GM19438 (cell line): ENCODE measurements at regions not wholly inside any gene's neighbourhood (a gene's known extent, or its start where the extent isn't known, plus 50 kb on each side); places are given as distances from the start of the nearest gene placed in this dataset.

Source experiments
- ATAC-seq: cut with Tn5 transposase; IDR thresholded peaks from one replicate; pipeline ENCODE4 v1.9.1; 2021; ENCODE audit warnings: low read depth; ENCODE audit not compliant: unreplicated experiment

DNA sequence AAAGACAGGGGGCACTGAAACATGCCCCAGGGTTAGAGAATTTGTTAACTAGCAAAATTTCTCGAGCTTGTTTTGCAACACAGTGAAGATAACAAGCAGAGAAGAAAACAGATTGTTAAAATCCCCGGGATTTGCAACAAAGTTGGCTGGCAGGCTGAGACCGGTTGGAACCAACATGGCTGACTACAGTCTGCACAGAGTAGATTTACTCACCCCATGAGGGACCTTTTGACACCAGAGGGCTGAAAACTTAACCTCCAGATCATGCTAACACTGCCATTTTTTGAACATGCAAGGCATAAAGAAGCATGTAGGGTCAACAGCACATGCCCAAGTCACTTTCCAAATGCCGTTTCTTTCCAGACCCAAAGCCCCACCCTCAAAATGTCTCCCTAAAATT is 95.2 kb upstream of the TMEM26 start:
- no peak for ATAC-seq

DNA sequence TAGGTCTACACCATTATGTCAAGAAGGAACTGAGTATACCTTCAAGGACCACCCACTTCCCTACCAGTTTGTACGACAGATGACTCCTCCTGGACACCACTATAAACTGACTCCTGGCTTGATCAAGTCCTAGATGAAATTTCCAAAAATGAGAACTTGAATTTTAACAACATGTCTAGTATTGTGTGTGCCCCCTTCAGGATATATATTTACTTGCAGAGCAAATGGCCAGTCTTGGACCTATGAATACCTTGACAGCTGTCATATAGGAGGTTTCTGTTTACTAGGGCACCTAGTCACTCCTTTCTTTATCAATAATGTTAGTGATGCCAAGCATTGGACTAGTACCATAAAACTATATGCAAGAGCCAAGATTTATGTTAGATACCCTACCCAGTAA is 94.1 kb upstream of the TMEM26 start:
- no peak for ATAC-seq

DNA sequence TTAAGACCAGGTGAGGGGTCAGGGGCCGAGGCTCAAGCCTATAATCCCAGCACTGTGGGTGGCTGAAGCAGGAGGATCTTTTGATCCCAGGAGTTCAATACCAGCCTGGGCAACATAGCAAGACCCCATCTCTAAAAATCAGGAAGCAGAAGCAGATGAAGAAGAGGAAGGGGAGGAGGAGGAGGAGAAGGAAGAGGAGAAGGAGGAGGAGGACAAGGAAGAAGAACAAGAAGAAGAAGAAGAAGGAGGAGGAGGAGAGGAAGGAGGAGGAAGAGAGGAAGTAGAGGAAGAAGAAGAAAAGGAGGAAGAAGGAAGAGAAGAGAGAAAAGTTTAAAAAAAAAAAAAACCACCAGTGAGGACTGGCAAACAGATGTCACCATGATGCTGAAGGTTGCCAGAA is 92.0 kb upstream of the TMEM26 start:
- no peak for ATAC-seq

DNA sequence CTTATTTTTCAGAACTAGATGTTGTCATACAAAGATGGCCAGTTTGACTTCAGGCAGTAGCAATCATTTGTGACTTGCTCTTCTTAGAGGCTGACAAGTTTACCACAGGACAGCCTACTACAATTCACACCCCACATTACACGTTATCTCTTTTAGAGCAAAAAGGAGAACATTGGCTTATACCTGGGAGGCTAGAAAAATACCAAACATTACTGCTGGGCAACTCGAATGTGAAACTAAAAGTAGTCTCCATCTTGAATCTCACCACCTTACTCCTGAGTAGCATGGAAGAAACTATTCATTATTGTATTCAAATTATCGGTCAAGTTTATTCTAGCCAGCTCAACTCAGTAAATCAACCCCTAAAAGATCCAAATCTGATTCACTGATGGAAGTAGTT is 90.7 kb upstream of the TMEM26 start:
- ATAC-seq, result no peak

DNA sequence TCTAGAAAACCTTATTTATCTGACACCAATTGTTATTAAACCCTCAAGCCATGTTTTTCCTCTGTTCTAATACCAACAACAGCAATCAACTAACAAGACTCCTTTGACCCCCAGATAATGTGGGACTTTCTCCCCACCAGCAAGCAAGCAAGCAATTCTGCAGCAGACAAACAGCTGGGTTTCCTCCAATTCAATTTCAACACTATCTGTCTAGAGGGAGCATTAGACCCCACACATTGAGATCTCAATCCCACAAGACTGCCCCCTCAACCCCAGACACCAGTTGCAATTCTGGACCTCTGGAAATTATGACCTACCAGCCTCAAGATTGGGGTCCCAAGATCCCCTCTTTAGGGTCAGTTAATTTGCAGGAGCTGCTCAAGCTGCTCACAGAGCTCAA is 89.4 kb upstream of the TMEM26 start:
- no peak for ATAC-seq

DNA sequence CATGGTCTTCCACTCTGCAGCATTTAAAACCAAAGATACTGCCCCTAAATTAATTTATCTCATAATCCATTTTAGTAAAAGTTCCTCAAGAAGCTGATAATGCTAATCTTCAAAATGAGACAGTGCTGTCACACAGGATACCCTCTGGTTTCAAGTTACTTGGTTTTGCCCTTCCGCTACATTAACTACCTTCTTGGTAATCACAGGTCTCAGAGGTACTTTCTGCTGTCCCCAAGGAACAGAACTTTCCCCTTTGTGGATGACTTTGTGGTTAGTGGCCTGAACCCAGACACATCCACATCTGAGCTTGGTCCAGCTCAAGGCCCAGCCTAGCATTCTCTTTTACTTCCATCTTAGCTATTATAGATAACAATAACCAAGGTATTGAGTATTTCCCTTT is 88.8 kb upstream of the TMEM26 start:
- ATAC-seq, result peak; percentile 76

DNA sequence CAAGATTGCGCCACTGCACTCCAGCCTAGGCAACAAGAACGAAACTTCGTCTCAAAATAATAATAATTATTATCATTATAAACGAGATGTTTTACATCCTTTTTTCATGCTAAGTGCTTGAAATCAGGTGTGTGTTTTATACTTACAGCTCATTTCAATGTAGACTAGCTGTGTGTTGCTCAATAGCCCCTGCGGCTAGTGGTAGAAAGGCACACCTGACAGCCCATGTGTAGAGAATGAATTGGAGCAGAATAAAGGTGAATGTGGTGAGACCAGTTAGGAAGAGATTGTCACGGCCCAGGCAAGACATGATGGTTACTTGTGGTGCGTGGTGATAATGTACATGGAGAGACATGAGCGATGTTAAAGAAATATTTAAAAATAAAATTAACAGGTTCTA is 86.7 kb upstream of the TMEM26 start:
- no peak for ATAC-seq

DNA sequence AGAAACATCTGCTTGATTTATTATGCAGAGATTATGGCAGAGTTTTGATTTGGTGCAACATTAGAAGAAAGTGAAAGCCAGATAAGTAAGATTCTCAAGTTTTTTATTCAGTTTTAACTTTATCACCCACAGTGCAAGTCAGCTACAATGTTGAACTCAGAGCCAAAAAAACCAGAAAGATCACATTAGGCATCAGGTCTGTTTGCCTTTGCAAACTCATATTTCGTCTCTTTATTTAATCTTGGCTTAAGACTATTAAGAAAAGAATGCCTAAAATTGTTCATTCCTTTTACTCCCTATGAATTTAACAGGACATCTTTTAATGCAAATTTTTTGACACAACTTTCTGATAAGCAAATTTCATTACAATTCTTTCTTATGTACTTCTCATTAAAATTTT is 76.0 kb upstream of the TMEM26 start:
- ATAC-seq, result no peak

DNA sequence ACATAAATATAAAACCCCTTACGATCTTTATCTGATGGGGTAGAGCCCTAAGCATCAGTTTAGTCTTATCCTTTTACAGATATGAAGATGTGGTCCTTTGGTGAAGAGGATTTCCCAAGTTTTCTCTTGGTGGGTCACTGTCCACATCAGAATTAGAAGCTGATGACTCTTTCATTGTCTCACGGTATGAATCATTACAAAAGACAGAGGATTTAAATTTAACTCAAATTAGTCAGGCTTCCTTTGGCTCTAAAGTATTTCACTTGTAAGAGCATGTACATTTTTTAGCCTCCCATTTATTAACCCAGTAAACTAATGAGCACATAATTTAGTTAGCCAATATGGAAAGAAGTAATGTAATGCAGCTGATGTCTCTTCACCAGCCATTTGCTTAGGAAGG is 49.9 kb upstream of the TMEM26 start:
- ATAC-seq, result no peak
